ENCODE measurements at regions not wholly inside any gene's neighbourhood (a gene's known extent, or its start where the extent isn't known, plus 50 kb on each side); places are given as distances from the start of the nearest gene placed in this dataset.

DNA sequence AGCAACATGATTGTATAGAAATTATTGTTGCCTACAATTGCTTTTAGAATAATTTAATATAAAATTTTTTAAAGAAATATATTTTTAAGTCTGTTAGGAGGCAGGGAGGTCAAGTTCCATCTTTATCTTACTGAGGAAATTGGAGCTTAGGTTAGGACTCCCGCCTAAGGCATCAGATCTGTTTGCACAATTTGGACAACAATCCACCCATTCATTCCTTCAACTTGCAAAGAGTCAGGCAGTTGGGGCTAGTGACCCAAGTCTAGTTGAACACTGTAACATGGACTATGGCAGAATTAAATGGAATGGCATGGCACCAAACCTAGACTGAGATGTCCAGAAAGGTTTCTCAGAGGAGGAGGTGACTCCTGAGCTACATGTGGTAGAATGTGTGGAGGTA lies 149.4 kb upstream of the SETMAR start:
- TF ChIP-seq, protein P1, sequence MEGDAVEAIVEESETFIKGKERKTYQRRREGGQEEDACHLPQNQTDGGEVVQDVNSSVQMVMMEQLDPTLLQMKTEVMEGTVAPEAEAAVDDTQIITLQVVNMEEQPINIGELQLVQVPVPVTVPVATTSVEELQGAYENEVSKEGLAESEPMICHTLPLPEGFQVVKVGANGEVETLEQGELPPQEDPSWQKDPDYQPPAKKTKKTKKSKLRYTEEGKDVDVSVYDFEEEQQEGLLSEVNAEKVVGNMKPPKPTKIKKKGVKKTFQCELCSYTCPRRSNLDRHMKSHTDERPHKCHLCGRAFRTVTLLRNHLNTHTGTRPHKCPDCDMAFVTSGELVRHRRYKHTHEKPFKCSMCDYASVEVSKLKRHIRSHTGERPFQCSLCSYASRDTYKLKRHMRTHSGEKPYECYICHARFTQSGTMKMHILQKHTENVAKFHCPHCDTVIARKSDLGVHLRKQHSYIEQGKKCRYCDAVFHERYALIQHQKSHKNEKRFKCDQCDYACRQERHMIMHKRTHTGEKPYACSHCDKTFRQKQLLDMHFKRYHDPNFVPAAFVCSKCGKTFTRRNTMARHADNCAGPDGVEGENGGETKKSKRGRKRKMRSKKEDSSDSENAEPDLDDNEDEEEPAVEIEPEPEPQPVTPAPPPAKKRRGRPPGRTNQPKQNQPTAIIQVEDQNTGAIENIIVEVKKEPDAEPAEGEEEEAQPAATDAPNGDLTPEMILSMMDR (IDR thresholded peaks at IDR 0.05) = no peak
- no peak for TF ChIP-seq POLR2A (IDR thresholded peaks at IDR 0.05)

Data from esophagus squamous epithelium (tissue), 4 donors.